Esophagus squamous epithelium (tissue), 5 donors: ENCODE measurements at regions not wholly inside any gene's neighbourhood (a gene's known extent, or its start where the extent isn't known, plus 50 kb on each side); places are given as distances from the start of the nearest gene placed in this dataset.

Source experiments
- DNase-seq: peaks from one replicate; lab custom pipeline; 2025; lab: John Stamatoyannopoulos, UW
- H3K27ac ChIP-seq, 4 donors: fragments of 200-600 bp; sonication (generic); one replicate each; pipeline ENCODE4 v1.5.1; 2016 to 2019; ENCODE audit warnings: mild to moderate bottlenecking in 1 of 4
- H3K27me3 ChIP-seq, 4 donors: fragments of 200-600 bp; sonication (generic); 1 replicate in 3 of 4; 2 replicates in 1 of 4; pipeline versions ENCODE4 v1.5.1 to v1.6.0; 2017 to 2021; ENCODE audit warnings: antibody characterized with exemption in 1 of 4
- H3K36me3 ChIP-seq, 3 donors: fragments of 200-600 bp; sonication (generic); one replicate each; pipeline ENCODE4 v1.5.1; 2016 to 2019
- H3K4me1 ChIP-seq, 3 donors: fragments of 200-600 bp; sonication (generic); one replicate each; pipeline ENCODE4 v1.5.1; 2017 to 2019
- H3K4me3 ChIP-seq, 4 donors: fragments of 200-600 bp; sonication (generic); 1 replicate in 3 of 4; 2 replicates in 1 of 4; pipeline ENCODE4 v1.5.1; 2016 to 2019; ENCODE audit warnings: mild to moderate bottlenecking in 2 of 4, moderate library complexity in 1 of 4
- H3K9me3 ChIP-seq, 3 donors: fragments of 200-600 bp; sonication (generic); one replicate each; pipeline ENCODE4 v1.5.1; 2016 to 2019
- POLR2A ChIP-seq, 4 donors: fragments of 450-650 bp; IDR thresholded peaks; one replicate each; pipeline ENCODE4 v1.6.1; 2017; ENCODE audit warnings: antibody characterized with exemption in 4 of 4, mild to moderate bottlenecking in 4 of 4, moderate library complexity in 3 of 4
- WGBS, 2 donors: methylation state at CpG; one replicate each; pipeline ENCODE4 v1.1.5; 2018; 5-methylcytosine and 5-hydroxymethylcytosine counted together
- intact Hi-C: fragments of 100-400 bp; cut with DNase I; formaldehyde crosslinking; loops from one replicate; pipeline ENCODE4 v1.15.0; 2022
- TF ChIP-seq, protein P1 (sequence below), 6 experiments: fragments of 450-650 bp in 4 of 6; fragments of 200-600 bp in 2 of 6; sonication (generic) in 2 of 6; IDR thresholded peaks; one replicate each; pipeline ENCODE4 v1.5.1; 2016 to 2019; ENCODE audit warnings: antibody characterized with exemption in 6 of 6, mild to moderate bottlenecking in 4 of 6, moderate library complexity in 4 of 6
- donor health status: DM: yes; HTN: yes; CAD: no.

DNA sequence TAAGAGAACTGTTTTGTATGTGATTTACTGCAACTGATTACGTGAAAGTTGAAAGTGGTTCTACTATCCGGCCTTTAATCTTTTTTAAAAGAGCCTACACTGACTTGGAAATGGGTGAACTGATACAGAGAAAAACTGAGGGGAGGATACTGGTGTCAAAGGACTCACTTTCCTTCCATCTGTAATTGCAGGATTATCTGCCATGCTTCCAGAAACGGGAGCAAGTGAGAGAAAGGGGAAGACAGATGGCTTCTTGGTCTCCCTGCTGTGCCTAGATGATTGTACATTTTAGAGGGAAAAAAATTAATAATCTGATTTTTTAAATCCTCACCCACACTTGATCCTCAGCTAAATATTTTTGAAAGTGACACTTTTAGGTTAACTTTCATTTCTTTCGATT, 88.3 kb upstream of the GRID2 start:
- no peak overlapping the region for H3K27ac ChIP-seq
- H3K9me3 ChIP-seq: peaks cover 0 to 6% (median 0%) of the 10 kb centered on the region in 3 donors
- no peaks in the 10 kb centered on the region for H3K36me3 ChIP-seq
- 79 to 81% methylated on average over 4 of the region's 4 CpGs for WGBS, 2 donors
- intact Hi-C loops: no loop called here
- no peaks in the 10 kb centered on the region for H3K4me1 ChIP-seq
- no peaks in the 10 kb centered on the region for H3K27me3 ChIP-seq
- DNase-seq: no peak
- TF ChIP-seq POLR2A (IDR thresholded peaks at IDR 0.05): no peak
- TF ChIP-seq, protein P1, sequence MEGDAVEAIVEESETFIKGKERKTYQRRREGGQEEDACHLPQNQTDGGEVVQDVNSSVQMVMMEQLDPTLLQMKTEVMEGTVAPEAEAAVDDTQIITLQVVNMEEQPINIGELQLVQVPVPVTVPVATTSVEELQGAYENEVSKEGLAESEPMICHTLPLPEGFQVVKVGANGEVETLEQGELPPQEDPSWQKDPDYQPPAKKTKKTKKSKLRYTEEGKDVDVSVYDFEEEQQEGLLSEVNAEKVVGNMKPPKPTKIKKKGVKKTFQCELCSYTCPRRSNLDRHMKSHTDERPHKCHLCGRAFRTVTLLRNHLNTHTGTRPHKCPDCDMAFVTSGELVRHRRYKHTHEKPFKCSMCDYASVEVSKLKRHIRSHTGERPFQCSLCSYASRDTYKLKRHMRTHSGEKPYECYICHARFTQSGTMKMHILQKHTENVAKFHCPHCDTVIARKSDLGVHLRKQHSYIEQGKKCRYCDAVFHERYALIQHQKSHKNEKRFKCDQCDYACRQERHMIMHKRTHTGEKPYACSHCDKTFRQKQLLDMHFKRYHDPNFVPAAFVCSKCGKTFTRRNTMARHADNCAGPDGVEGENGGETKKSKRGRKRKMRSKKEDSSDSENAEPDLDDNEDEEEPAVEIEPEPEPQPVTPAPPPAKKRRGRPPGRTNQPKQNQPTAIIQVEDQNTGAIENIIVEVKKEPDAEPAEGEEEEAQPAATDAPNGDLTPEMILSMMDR (IDR thresholded peaks at IDR 0.05): no peak
- no peak overlapping the region for H3K4me3 ChIP-seq

DNA sequence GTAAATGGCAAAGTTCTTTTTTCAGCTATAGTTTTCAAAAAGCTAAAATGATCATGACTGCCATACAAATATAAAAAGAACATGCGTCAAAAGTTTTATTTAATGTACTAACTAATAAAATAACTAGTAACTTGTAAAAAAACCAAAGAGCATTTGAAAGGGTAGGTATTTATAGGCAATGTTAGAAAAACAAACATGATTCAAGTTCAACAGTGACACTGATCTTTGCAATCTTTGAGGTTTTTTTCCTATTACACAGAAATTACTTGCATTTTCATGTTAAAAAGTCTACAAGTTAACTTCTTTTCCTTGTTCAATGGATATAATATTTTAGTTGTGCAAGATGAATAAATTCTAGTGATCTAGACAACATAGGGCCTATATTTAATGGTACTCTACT, 72.3 kb upstream of the GRID2 start:
- Histone ChIP-seq H3K4me1 (no peaks in the 10 kb centered on the region), H3K27ac (no peak overlapping the region), H3K4me3 (no peak overlapping the region), H3K9me3 (no peaks in the 10 kb centered on the region), H3K36me3 (no peaks in the 10 kb centered on the region), H3K27me3 (no peaks in the 10 kb centered on the region)
- intact Hi-C loops: no loop called here
- DNase-seq: no peak
- 86 to 88% methylated on average over 1 of the region's 1 CpG for WGBS, 2 donors
- TF ChIP-seq, protein P1 (IDR thresholded peaks at IDR 0.05): no peak
- no peak for TF ChIP-seq POLR2A (IDR thresholded peaks at IDR 0.05)

DNA sequence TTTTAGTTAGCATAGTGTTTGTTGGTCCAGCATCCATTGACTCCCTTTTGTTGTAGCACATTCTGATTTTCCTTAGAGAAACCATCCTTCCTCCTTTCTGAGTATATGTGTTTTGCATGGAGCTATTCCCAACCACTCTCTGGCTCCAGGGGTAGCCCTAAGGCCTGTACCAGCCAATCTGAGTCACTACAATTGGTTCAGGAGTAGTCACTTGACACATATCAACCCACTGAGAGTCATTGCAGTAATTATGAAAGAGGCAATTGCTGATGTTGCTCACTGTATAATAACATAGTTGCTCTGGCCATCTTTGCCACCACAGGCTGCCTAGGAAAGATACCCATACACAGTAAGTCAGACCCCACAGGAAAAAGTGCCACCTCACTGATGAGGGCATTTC, 71.2 kb upstream of the GRID2 start:
- TF ChIP-seq, protein P1 (IDR thresholded peaks at IDR 0.05): no peak
- TF ChIP-seq POLR2A (IDR thresholded peaks at IDR 0.05): no peak
- no peak overlapping the region for H3K27ac ChIP-seq
- no peaks in the 10 kb centered on the region for H3K4me1 ChIP-seq
- no peaks in the 10 kb centered on the region for H3K27me3 ChIP-seq
- no peaks in the 10 kb centered on the region for H3K9me3 ChIP-seq
- no peak overlapping the region for H3K4me3 ChIP-seq
- no peaks in the 10 kb centered on the region for H3K36me3 ChIP-seq
- intact Hi-C loops: no loop called here
- DNase-seq: no peak

DNA sequence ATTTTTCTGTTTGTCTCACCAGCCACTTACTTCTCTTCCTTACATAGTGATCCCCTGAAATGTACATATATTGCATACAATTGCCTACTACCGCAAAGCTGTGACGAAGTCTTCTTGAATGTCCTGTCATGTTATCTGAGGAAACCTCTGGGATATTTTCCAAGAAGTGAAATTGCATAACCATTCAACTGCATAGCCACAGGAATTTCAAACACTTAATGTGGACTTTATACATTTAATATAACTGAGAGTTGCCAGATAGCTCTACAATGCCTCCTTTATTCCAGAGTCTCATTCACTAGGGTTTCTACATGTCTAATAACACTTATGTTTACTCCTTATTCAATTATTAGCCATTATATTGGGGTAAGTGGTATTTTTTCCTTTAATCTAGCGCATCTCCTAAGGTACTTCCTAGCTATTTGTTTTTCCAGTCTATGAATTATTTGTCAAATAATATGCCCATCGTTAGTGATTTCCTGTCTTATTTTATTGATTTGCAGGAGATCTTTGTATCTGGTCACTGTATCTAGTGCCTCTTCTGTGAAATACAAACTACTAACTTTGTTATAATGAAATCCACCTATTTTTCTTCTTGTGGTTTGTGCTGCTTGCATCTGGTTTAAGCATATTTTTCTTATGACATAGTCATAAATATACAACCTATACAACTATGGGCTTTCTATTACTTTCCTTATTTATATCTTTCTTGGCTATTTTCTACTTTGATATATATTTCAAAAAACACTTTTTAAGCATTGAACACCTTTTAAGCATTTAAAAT, 69.2 kb upstream of the GRID2 start:
- WGBS, 2 donors: 32 to 49% methylated on average over 4 of the region's 4 CpGs
- no peak overlapping the region for H3K27ac ChIP-seq
- no peak for DNase-seq

DNA sequence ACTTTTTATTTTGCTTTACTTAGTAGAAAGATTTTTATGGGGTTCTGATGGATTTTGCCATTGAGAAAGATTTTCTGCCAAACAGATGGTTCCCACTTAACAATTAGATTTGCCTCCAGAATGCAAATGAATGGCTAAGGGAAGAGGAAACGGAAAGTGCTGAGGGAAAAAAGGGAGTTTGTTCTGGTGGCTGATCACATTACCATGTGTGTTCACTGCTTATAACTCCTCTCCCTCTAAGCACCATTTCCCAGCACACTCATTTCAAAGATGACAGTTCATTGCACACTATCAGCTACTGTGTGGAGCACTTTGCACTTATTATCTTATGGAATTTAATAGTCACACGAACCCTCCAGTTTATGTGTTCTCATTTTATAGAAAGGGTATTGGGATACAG, 68.0 kb upstream of the GRID2 start:
- no peak for DNase-seq
- peaks cover 0 to 10% (median 0%) of the 10 kb centered on the region in 3 donors for H3K9me3 ChIP-seq
- no peak for TF ChIP-seq POLR2A (IDR thresholded peaks at IDR 0.05)
- intact Hi-C loops: no loop called here
- H3K4me3 ChIP-seq: no peak overlapping the region
- H3K27me3 ChIP-seq: no peaks in the 10 kb centered on the region
- WGBS, 2 donors: 60 to 69% methylated on average over 2 of the region's 2 CpGs
- no peaks in the 10 kb centered on the region for H3K4me1 ChIP-seq
- no peak overlapping the region for H3K27ac ChIP-seq
- no peaks in the 10 kb centered on the region for H3K36me3 ChIP-seq

More for the DNA sequence above, 69.2 kb upstream of the GRID2 start:
- peaks cover 0 to 3% (median 0%) of the 10 kb centered on the region in 3 donors for H3K9me3 ChIP-seq
- no peaks in the 10 kb centered on the region for H3K4me1 ChIP-seq
- intact Hi-C loops: no loop called here
- H3K4me3 ChIP-seq: no peak overlapping the region
- TF ChIP-seq, protein P1 (IDR thresholded peaks at IDR 0.05): no peak
- TF ChIP-seq POLR2A (IDR thresholded peaks at IDR 0.05): no peak
- H3K27me3 ChIP-seq: no peaks in the 10 kb centered on the region
- H3K36me3 ChIP-seq: no peaks in the 10 kb centered on the region
